ENCODE measurements at regions not wholly inside any gene's neighbourhood (a gene's known extent, or its start where the extent isn't known, plus 50 kb on each side); places are given as distances from the start of the nearest gene placed in this dataset.

DNA sequence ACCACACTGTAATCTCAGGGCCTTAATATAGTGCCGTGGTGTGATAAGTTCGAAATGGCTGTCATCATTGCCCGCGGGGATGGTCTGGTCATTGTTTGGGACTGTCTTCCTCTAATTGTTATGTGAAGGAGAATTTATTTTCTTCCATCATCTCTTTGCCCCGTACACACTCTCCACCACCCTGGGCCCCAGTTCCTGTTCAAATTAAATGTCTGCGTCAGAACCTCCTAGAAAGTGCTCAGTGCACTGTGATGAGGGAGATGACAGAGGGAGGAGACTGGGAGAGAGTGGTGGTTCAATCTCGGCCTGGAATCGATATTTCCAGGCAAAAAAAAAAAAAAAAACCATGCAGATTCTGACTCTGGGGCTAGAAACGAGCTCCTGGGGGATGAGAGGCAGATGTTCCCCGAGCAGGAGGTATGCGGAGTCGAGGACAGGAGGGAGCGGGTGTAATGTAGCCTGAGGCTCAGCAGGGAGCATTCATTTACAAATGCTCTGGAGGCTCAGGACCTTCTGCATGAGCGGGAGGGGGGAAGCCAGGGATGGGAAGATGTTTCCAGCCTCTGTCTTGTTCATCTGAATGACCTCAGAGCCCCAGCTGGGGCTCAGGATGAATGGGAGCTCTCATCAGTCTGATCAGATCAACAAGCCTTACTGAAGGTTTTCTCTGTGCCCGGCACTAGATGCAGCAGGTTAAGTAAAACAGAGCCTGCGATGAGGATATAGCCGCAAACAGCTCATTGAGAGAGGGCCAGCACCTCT is 219.5 kb downstream of the TBX5 start:
- Histone ChIP-seq H3K27me3 (ENCODE audit: control insufficient read depth, insufficient read depth, low read length) (peaks cover 5% of the 10 kb centered on the region), H3K4me3 (ENCODE audit: low read depth, low read length) (no peak overlapping the region)

GRCh38 chr12:114185036-114185435 is 218.9 kb upstream of the RBM19 start:
- no peaks in the 10 kb centered on the region for H3K9me3 ChIP-seq (ENCODE audit: control insufficient read depth, insufficient read depth, low read length)
- H3K27me3 ChIP-seq (ENCODE audit: control insufficient read depth, insufficient read depth, low read length) = peaks cover 8% of the 10 kb centered on the region
- H3K36me3 ChIP-seq (ENCODE audit: control insufficient read depth, insufficient read depth, low read length) = no peaks in the 10 kb centered on the region
- H3K4me1 ChIP-seq (ENCODE audit: control insufficient read depth, insufficient read depth, low read length) = peaks cover 10% of the 10 kb centered on the region
- H3K4me3 ChIP-seq (ENCODE audit: low read depth, low read length) = no peak overlapping the region
- no peak overlapping the region for H3K9ac ChIP-seq (ENCODE audit: low read depth, low read length)

More for the DNA sequence above, 219.5 kb downstream of the TBX5 start:
- H3K9me3 ChIP-seq (ENCODE audit: control insufficient read depth, insufficient read depth, low read length) = no peaks in the 10 kb centered on the region
- no peak overlapping the region for H3K9ac ChIP-seq (ENCODE audit: low read depth, low read length)
- H3K36me3 ChIP-seq (ENCODE audit: control insufficient read depth, insufficient read depth, low read length) = no peaks in the 10 kb centered on the region
- peaks cover 10% of the 10 kb centered on the region for H3K4me1 ChIP-seq (ENCODE audit: control insufficient read depth, insufficient read depth, low read length)

- Histone ChIP-seq H3K9ac (ENCODE audit: low read depth, low read length) (no peak overlapping the region), H3K9me3 (ENCODE audit: control insufficient read depth, insufficient read depth, low read length) (no peaks in the 10 kb centered on the region), H3K27me3 (ENCODE audit: control insufficient read depth, insufficient read depth, low read length) (peaks cover 7% of the 10 kb centered on the region), H3K4me3 (ENCODE audit: low read depth, low read length) (no peak overlapping the region), H3K36me3 (ENCODE audit: control insufficient read depth, insufficient read depth, low read length) (no peaks in the 10 kb centered on the region), H3K4me1 (ENCODE audit: control insufficient read depth, insufficient read depth, low read length) (no peaks in the 10 kb centered on the region)
Measured at GRCh38 chr12:114174326-114174725, 208.2 kb upstream of the RBM19 start.

DNA sequence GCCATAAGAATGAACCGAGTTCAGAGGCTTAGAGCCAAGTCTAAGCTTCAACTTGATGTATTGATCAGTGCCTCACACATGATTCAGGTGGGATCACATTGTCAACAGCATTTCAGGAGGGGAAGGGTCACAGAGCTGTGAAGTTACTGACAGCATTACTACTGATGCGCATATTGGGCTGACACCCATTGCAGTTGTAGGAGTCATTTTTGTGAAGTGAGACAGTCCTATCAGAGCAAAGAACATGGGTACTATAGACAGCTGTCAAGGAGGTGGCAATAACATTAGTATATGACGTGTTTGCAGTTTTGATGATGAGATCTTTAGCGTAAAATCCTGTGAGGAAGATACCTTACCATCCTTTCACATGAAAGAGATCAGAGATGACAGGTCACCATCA is 206.0 kb upstream of the RBM19 start:
- no peak overlapping the region for H3K4me3 ChIP-seq (ENCODE audit: low read depth, low read length)
- H3K9me3 ChIP-seq (ENCODE audit: control insufficient read depth, insufficient read depth, low read length) = no peaks in the 10 kb centered on the region
- no peak overlapping the region for H3K9ac ChIP-seq (ENCODE audit: low read depth, low read length)
- no peaks in the 10 kb centered on the region for H3K36me3 ChIP-seq (ENCODE audit: control insufficient read depth, insufficient read depth, low read length)
- H3K27me3 ChIP-seq (ENCODE audit: control insufficient read depth, insufficient read depth, low read length) = peaks cover 9% of the 10 kb centered on the region
- no peaks in the 10 kb centered on the region for H3K4me1 ChIP-seq (ENCODE audit: control insufficient read depth, insufficient read depth, low read length)

GRCh38 chr12:114168061-114168460 is 201.9 kb upstream of the RBM19 start:
- no peaks in the 10 kb centered on the region for H3K4me1 ChIP-seq (ENCODE audit: control insufficient read depth, insufficient read depth, low read length)
- no peaks in the 10 kb centered on the region for H3K36me3 ChIP-seq (ENCODE audit: control insufficient read depth, insufficient read depth, low read length)
- H3K27me3 ChIP-seq (ENCODE audit: control insufficient read depth, insufficient read depth, low read length) = peaks cover 16% of the 10 kb centered on the region
- H3K4me3 ChIP-seq (ENCODE audit: low read depth, low read length) = no peak overlapping the region
- no peak overlapping the region for H3K9ac ChIP-seq (ENCODE audit: low read depth, low read length)
- H3K9me3 ChIP-seq (ENCODE audit: control insufficient read depth, insufficient read depth, low read length) = no peaks in the 10 kb centered on the region

DNA sequence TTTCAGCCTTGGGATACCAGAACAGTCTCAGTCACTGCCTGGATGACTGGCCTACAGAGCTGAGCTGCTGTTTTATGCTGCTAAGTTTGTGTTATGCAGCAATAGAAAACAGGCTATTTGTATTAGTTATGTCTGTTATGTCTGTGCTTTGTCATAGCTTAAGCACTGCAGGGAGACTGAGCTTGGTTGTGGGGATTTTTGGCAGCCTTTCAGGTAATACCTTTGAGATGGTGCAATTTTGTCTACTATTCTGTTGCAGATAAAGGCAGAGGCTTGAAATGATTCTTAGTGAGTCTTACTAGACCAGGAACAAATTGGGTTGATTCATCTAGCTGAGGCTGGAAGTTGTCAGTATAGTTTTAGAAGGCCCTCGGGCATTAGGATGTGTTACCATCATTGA is 201.3 kb upstream of the RBM19 start:
- no peaks in the 10 kb centered on the region for H3K36me3 ChIP-seq (ENCODE audit: control insufficient read depth, insufficient read depth, low read length)
- peaks cover 16% of the 10 kb centered on the region for H3K27me3 ChIP-seq (ENCODE audit: control insufficient read depth, insufficient read depth, low read length)
- H3K4me1 ChIP-seq (ENCODE audit: control insufficient read depth, insufficient read depth, low read length) = no peaks in the 10 kb centered on the region
- H3K9ac ChIP-seq (ENCODE audit: low read depth, low read length) = no peak overlapping the region
- no peak overlapping the region for H3K4me3 ChIP-seq (ENCODE audit: low read depth, low read length)
- no peaks in the 10 kb centered on the region for H3K9me3 ChIP-seq (ENCODE audit: control insufficient read depth, insufficient read depth, low read length)

GRCh38 chr12:114166362-114166761 is 200.2 kb upstream of the RBM19 start:
- Histone ChIP-seq H3K27me3 (ENCODE audit: control insufficient read depth, insufficient read depth, low read length) (peaks cover 13% of the 10 kb centered on the region), H3K36me3 (ENCODE audit: control insufficient read depth, insufficient read depth, low read length) (no peaks in the 10 kb centered on the region), H3K4me3 (ENCODE audit: low read depth, low read length) (no peak overlapping the region), H3K4me1 (ENCODE audit: control insufficient read depth, insufficient read depth, low read length) (no peaks in the 10 kb centered on the region), H3K9ac (ENCODE audit: low read depth, low read length) (no peak overlapping the region), H3K9me3 (ENCODE audit: control insufficient read depth, insufficient read depth, low read length) (no peaks in the 10 kb centered on the region)

- H3K4me1 ChIP-seq (ENCODE audit: control insufficient read depth, insufficient read depth, low read length) = no peaks in the 10 kb centered on the region
- H3K4me3 ChIP-seq (ENCODE audit: low read depth, low read length) = no peak overlapping the region
- no peak overlapping the region for H3K9ac ChIP-seq (ENCODE audit: low read depth, low read length)
- peaks cover 13% of the 10 kb centered on the region for H3K27me3 ChIP-seq (ENCODE audit: control insufficient read depth, insufficient read depth, low read length)
- no peaks in the 10 kb centered on the region for H3K9me3 ChIP-seq (ENCODE audit: control insufficient read depth, insufficient read depth, low read length)
- no peaks in the 10 kb centered on the region for H3K36me3 ChIP-seq (ENCODE audit: control insufficient read depth, insufficient read depth, low read length)
Measured at GRCh38 chr12:114165921-114166320, 199.8 kb upstream of the RBM19 start.

GRCh38 chr12:114164351-114164750 is 198.2 kb upstream of the RBM19 start:
- Histone ChIP-seq H3K9ac (ENCODE audit: low read depth, low read length) (no peak overlapping the region), H3K36me3 (ENCODE audit: control insufficient read depth, insufficient read depth, low read length) (no peaks in the 10 kb centered on the region), H3K27me3 (ENCODE audit: control insufficient read depth, insufficient read depth, low read length) (peaks cover 9% of the 10 kb centered on the region), H3K4me1 (ENCODE audit: control insufficient read depth, insufficient read depth, low read length) (no peaks in the 10 kb centered on the region), H3K4me3 (ENCODE audit: low read depth, low read length) (no peak overlapping the region), H3K9me3 (ENCODE audit: control insufficient read depth, insufficient read depth, low read length) (no peaks in the 10 kb centered on the region)

GRCh38 chr12:114163771-114164170 is 197.6 kb upstream of the RBM19 start:
- H3K36me3 ChIP-seq (ENCODE audit: control insufficient read depth, insufficient read depth, low read length) = no peaks in the 10 kb centered on the region
- no peak overlapping the region for H3K4me3 ChIP-seq (ENCODE audit: low read depth, low read length)
- H3K27me3 ChIP-seq (ENCODE audit: control insufficient read depth, insufficient read depth, low read length) = peaks cover 9% of the 10 kb centered on the region
- H3K9me3 ChIP-seq (ENCODE audit: control insufficient read depth, insufficient read depth, low read length) = no peaks in the 10 kb centered on the region
- H3K4me1 ChIP-seq (ENCODE audit: control insufficient read depth, insufficient read depth, low read length) = no peaks in the 10 kb centered on the region
- H3K9ac ChIP-seq (ENCODE audit: low read depth, low read length) = no peak overlapping the region

- no peaks in the 10 kb centered on the region for H3K36me3 ChIP-seq (ENCODE audit: control insufficient read depth, insufficient read depth, low read length)
- no peak overlapping the region for H3K4me3 ChIP-seq (ENCODE audit: low read depth, low read length)
- no peaks in the 10 kb centered on the region for H3K4me1 ChIP-seq (ENCODE audit: control insufficient read depth, insufficient read depth, low read length)
- no peak overlapping the region for H3K9ac ChIP-seq (ENCODE audit: low read depth, low read length)
- no peaks in the 10 kb centered on the region for H3K9me3 ChIP-seq (ENCODE audit: control insufficient read depth, insufficient read depth, low read length)
- H3K27me3 ChIP-seq (ENCODE audit: control insufficient read depth, insufficient read depth, low read length) = peaks cover 2% of the 10 kb centered on the region
Measured at GRCh38 chr12:114160445-114160844, 194.3 kb upstream of the RBM19 start.

- H3K27me3 ChIP-seq (ENCODE audit: control insufficient read depth, insufficient read depth, low read length) = peaks cover 10% of the 10 kb centered on the region
Measured at GRCh38 chr12:114152890-114153289, 186.8 kb upstream of the RBM19 start.

More at GRCh38 chr12:114152890-114153289, 186.8 kb upstream of the RBM19 start:
- H3K36me3 ChIP-seq (ENCODE audit: control insufficient read depth, insufficient read depth, low read length) = no peaks in the 10 kb centered on the region
- no peak overlapping the region for H3K4me3 ChIP-seq (ENCODE audit: low read depth, low read length)
- H3K4me1 ChIP-seq (ENCODE audit: control insufficient read depth, insufficient read depth, low read length) = no peaks in the 10 kb centered on the region
- H3K9ac ChIP-seq (ENCODE audit: low read depth, low read length) = no peak overlapping the region
- no peaks in the 10 kb centered on the region for H3K9me3 ChIP-seq (ENCODE audit: control insufficient read depth, insufficient read depth, low read length)

All from iPS-15b (cell line).